ENCODE measurements at regions not wholly inside any gene's neighbourhood (a gene's known extent, or its start where the extent isn't known, plus 50 kb on each side); places are given as distances from the start of the nearest gene placed in this dataset.
A peak's percentile ranks its signal among the peaks of the same experiment; 100 is the strongest.

- H3K27me3 ChIP-seq (ENCODE audit: control insufficient read depth, insufficient read depth, low read length): peaks cover 3% of the 10 kb centered on the region; the same call in 1 of the 2 replicates
- intact Hi-C loops (cut with micrococcal nuclease; ENCODE audit: unreplicated experiment): loop anchor here (10.0 kb wide), 1 partner anchor 268 kb away; no protein-coding TSS in a partner anchor
- no peaks in the 10 kb centered on the region; the same call in 1 of the 2 replicates for H3K4me1 ChIP-seq (ENCODE audit: control insufficient read depth, insufficient read depth, low read length)
- in situ Hi-C loops (cut with HindIII; ENCODE audit: low pct_unique_long_range_greater_than_20kb, low sequenced_read_pairs): no loop called here
- H3K9me3 ChIP-seq (ENCODE audit: control insufficient read depth, insufficient read depth, low read depth, low read length): no peaks in the 10 kb centered on the region
- H3K36me3 ChIP-seq (ENCODE audit: control insufficient read depth, insufficient read depth, low read length): no peaks in the 10 kb centered on the region
- H3K27ac ChIP-seq (ENCODE audit: low read length): no peak overlapping the region
- CTCF ChIA-PET: no interaction called here
- ATAC-seq (no peak), DNase-seq (ENCODE audit: low read depth, low spot score) (no peak)
- POLR2A ChIA-PET: no interaction called here
- BruUV-seq (replicated peaks): no TSS peak
- H3K4me3 ChIP-seq (ENCODE audit: low read depth in 2 of 2, low read length in 2 of 2): no peak overlapping the region
- TF ChIP-seq REST (IDR thresholded peaks at IDR 0.05; ENCODE audit: insufficient read depth in 1 of 2, low read depth in 2 of 2, low read length in 1 of 2) (no peak), TCF7L2 (IDR thresholded peaks at IDR 0.05; ENCODE audit: low read depth, low read length) (no peak), CTCF (IDR thresholded peaks at IDR 0.05) (no peak), SIN3A (IDR thresholded peaks at IDR 0.05; ENCODE audit: borderline replicate concordance, insufficient read depth, low read depth, low read length) (no peak), POLR2AphosphoS5 (IDR thresholded peaks at IDR 0.05; ENCODE audit: low read depth, low read length) (no peak)
These were observed 58.2 kb upstream of the POLR1H start for GRCh38 chr6:30002871-30003270.

GRCh38 chr6:30005482-30005881 lies 55.6 kb upstream of the POLR1H start:
- BruUV-seq (replicated peaks): no TSS peak
- Histone ChIP-seq H3K4me3 (ENCODE audit: low read depth in 2 of 2, low read length in 2 of 2) (no peak overlapping the region), H3K36me3 (ENCODE audit: control insufficient read depth, insufficient read depth, low read length) (no peaks in the 10 kb centered on the region), H3K9me3 (ENCODE audit: control insufficient read depth, insufficient read depth, low read depth, low read length) (no peaks in the 10 kb centered on the region), H3K27ac (ENCODE audit: low read length) (no peak overlapping the region), H3K27me3 (ENCODE audit: control insufficient read depth, insufficient read depth, low read length) (peaks cover 3% of the 10 kb centered on the region; the same call in 1 of the 2 replicates), H3K4me1 (ENCODE audit: control insufficient read depth, insufficient read depth, low read length) (no peaks in the 10 kb centered on the region; the same call in 1 of the 2 replicates)
- intact Hi-C loops (cut with micrococcal nuclease; ENCODE audit: unreplicated experiment): loop anchor here (10.0 kb wide), 1 partner anchor 271 kb away; no protein-coding TSS in a partner anchor
- DNase-seq (ENCODE audit: low read depth, low spot score) (no peak), ATAC-seq (peak; percentile 54; the same call in 1 of the 2 replicates)
- POLR2A ChIA-PET: no interaction called here
- CTCF ChIA-PET: interaction anchor here (1.1 kb wide), 1 partner anchor 18 kb away, joined by 3 read pairs; no protein-coding TSS in a partner anchor
- no peak for TF ChIP-seq TCF7L2 (IDR thresholded peaks at IDR 0.05; ENCODE audit: low read depth, low read length)
- no peak for TF ChIP-seq SIN3A (IDR thresholded peaks at IDR 0.05; ENCODE audit: borderline replicate concordance, insufficient read depth, low read depth, low read length)
- no peak for TF ChIP-seq POLR2AphosphoS5 (IDR thresholded peaks at IDR 0.05; ENCODE audit: low read depth, low read length)
- TF ChIP-seq CTCF (IDR thresholded peaks at IDR 0.05): peak; percentile 14; the same call in 1 of the 2 replicates
- in situ Hi-C loops (cut with HindIII; ENCODE audit: low pct_unique_long_range_greater_than_20kb, low sequenced_read_pairs): no loop called here
